Spleen (tissue), 11 donors: ENCODE measurements at regions not wholly inside any gene's neighbourhood (a gene's known extent, or its start where the extent isn't known, plus 50 kb on each side); places are given as distances from the start of the nearest gene placed in this dataset.

Source experiments
- DNase-seq: peaks from one replicate; pipeline ENCODE4 v3.0.0-alpha.2; 2020
- H3K27ac ChIP-seq, 8 donors: fragments of 200-600 bp; sonication (generic) in 7 of 8; 1 replicate in 4 of 8; 2 replicates in 4 of 8; pipeline versions ENCODE4 v1.5.0 to v1.8.0; 2016 to 2021; ENCODE audit warnings: inconsistent platforms in 4 of 8, mild to moderate bottlenecking in 4 of 8, moderate library complexity in 1 of 8
- H3K27me3 ChIP-seq, 7 donors: fragments of 200-600 bp; sonication (generic) in 6 of 7; replicated peaks in 1 of 7; 1 replicate in 4 of 7; 2 replicates in 3 of 7; pipeline versions ENCODE4 v1.5.0 to v1.8.0; 2016 to 2021; ENCODE audit warnings: inconsistent platforms in 3 of 7, mild to moderate bottlenecking in 1 of 7
- H3K36me3 ChIP-seq, 6 donors: fragments of 200-600 bp; sonication (generic) in 5 of 6; 1 replicate in 4 of 6; 2 replicates in 2 of 6; pipeline versions ENCODE4 v1.5.0 to v1.8.0; 2016 to 2021; ENCODE audit warnings: inconsistent platforms in 2 of 6
- H3K4me1 ChIP-seq, 6 donors: fragments of 200-600 bp; sonication (generic) in 5 of 6; 1 replicate in 3 of 6; 2 replicates in 3 of 6; pipeline versions ENCODE4 v1.5.0 to v1.8.0; 2016 to 2021; ENCODE audit warnings: inconsistent platforms in 3 of 6
- H3K4me3 ChIP-seq, 8 donors: fragments of 200-600 bp; sonication (generic) in 7 of 8; 1 replicate in 4 of 8; 2 replicates in 4 of 8; pipeline versions ENCODE4 v1.5.0 to v1.8.0; 2016 to 2021; ENCODE audit warnings: inconsistent platforms in 4 of 8, mild to moderate bottlenecking in 4 of 8, moderate library complexity in 2 of 8
- H3K9me3 ChIP-seq, 8 donors: fragments of 200-600 bp; sonication (generic) in 7 of 8; 1 replicate in 4 of 8; 2 replicates in 4 of 8; pipeline versions ENCODE4 v1.5.0 to v1.8.0; 2016 to 2021; ENCODE audit warnings: inconsistent platforms in 4 of 8
- POLR2A ChIP-seq, 3 donors: fragments of 450-650 bp; IDR thresholded peaks; one replicate each; pipeline ENCODE4 v1.5.1; 2017; ENCODE audit warnings: antibody characterized with exemption in 3 of 3, mild to moderate bottlenecking in 1 of 3
- POLR2AphosphoS5 ChIP-seq, 3 donors: sonication (generic); formaldehyde crosslinking; IDR thresholded peaks; one replicate each; pipeline ENCODE4 v1.5.1; 2017; ENCODE audit warnings: antibody characterized with exemption in 3 of 3
- WGBS, 5 donors: extraction: QIAGEN DNeasy Blood & Tissue Kit in 3 of 5; methylation state at CpG; one replicate each; pipeline versions ENCODE4 v1.1.5 to v1.1.7; 2013 to 2018; 5-methylcytosine and 5-hydroxymethylcytosine counted together
- intact Hi-C: fragments of 100-400 bp; cut with DNase I; formaldehyde crosslinking; loops from one replicate; pipeline ENCODE4 v1.15.0; 2023; ENCODE audit warnings: low total_unique reads
- TF ChIP-seq, protein P1 (sequence below), 11 experiments: fragments of 200-600 bp in 7 of 11; fragments of 450-650 bp in 4 of 11; sonication (generic) in 4 of 11; IDR thresholded peaks in 8 of 11; conservative IDR thresholded peaks in 3 of 11; 1 replicate in 7 of 11; 2 replicates in 4 of 11; pipeline versions ENCODE4 v1.4.0 to v1.8.0; 2016 to 2021; ENCODE audit warnings: antibody characterized with exemption in 11 of 11, inconsistent platforms in 4 of 11, mild to moderate bottlenecking in 1 of 11
- donor health status: healthy with polysubstance abuse.
- donor health status: DM: no; HTN: no; CAD: no; lungs with moderate emphysema.
- donor health status: DM: no; HTN: no; CAD: no.
- donor health status: Bipolar disorder and iron deficiency.
- donor health status: healthy.
- donor health status: DM: no; HTN: no; CAD: no.
- donor health status: DM: yes; HTN: yes; CAD: no.

DNA sequence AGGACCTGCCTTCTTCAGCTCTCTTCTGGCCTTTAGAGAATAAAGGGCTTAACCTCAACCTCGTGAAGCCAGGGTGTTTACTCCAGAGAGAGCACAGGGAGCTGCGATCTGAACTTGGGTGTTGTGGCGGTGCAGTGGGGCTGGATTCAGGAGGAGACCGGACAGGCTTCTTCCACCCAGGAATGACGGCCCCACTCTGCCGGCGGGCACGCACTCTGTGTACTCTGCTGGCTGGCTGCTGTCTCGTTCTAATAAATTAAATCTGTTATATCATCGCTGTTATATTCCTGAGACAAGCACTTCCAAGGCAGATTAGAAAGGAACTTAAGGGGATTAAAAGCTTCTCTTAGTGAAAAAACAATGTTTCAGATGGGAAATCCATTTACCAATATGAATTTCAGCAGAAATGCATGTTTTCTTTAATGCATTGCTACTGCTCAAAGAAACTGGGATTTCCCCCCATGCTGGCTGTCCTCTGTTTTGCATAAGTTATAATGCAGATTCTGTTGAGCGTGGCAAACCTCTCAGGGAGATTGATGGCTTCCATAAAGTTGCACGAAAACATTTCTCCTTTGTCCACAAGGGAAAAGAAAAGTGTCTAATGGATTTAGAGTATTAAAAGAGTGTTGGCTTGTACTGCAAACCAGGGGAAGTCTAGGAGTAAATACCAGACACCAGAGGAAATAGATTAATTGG, 168.6 kb upstream of the IRX3 start:
- TF ChIP-seq POLR2A (IDR thresholded peaks at IDR 0.05): no peak
- TF ChIP-seq POLR2AphosphoS5 (IDR thresholded peaks at IDR 0.05): no peak
- TF ChIP-seq, protein P1, sequence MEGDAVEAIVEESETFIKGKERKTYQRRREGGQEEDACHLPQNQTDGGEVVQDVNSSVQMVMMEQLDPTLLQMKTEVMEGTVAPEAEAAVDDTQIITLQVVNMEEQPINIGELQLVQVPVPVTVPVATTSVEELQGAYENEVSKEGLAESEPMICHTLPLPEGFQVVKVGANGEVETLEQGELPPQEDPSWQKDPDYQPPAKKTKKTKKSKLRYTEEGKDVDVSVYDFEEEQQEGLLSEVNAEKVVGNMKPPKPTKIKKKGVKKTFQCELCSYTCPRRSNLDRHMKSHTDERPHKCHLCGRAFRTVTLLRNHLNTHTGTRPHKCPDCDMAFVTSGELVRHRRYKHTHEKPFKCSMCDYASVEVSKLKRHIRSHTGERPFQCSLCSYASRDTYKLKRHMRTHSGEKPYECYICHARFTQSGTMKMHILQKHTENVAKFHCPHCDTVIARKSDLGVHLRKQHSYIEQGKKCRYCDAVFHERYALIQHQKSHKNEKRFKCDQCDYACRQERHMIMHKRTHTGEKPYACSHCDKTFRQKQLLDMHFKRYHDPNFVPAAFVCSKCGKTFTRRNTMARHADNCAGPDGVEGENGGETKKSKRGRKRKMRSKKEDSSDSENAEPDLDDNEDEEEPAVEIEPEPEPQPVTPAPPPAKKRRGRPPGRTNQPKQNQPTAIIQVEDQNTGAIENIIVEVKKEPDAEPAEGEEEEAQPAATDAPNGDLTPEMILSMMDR (IDR thresholded peaks at IDR 0.05 in 8 of 11, conservative IDR thresholded peaks at IDR 0.05 in 3 of 11): no peak
- Histone ChIP-seq H3K27me3 (peaks cover 0 to 8% (median 0%) of the 10 kb centered on the region in 7 donors), H3K9me3 (no peaks in the 10 kb centered on the region), H3K36me3 (no peaks in the 10 kb centered on the region), H3K27ac (no peak overlapping the region), H3K4me3 (no peak overlapping the region), H3K4me1 (no peaks in the 10 kb centered on the region)
- DNase-seq: no peak
- intact Hi-C loops: no loop called here
- WGBS, 5 donors: 55 to 75% (median 70%) methylated on average over 12 of the region's 12 CpGs

DNA sequence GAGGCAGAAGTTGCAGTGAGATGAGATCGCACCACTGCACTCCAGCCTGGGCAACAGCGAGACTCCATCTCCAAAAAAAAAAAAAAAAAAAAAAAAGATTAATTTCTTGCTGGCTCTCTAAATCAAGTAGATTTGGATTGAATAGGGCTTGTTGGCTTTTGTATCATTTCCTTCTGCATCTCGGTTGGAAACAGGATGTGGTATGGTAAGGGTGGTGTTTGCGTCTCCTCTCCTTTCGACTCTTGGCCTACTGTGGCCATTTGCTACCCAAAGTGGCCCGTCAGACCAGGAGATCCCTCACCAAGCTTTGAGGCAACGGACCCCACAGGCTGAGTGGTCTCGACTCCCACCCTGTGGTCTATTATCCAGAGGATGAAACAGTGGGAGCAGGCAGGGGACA, 168.0 kb upstream of the IRX3 start:
- no peak overlapping the region for H3K4me3 ChIP-seq
- no peak for DNase-seq
- 48 to 61% (median 57%) methylated on average over 8 of the region's 8 CpGs for WGBS, 5 donors
- H3K27ac ChIP-seq: no peak overlapping the region
- intact Hi-C loops: no loop called here
- H3K36me3 ChIP-seq: no peaks in the 10 kb centered on the region
- no peaks in the 10 kb centered on the region for H3K9me3 ChIP-seq
- H3K27me3 ChIP-seq: peaks cover 0 to 14% (median 0%) of the 10 kb centered on the region in 7 donors
- TF ChIP-seq, protein P1 (IDR thresholded peaks at IDR 0.05 in 8 of 11, conservative IDR thresholded peaks at IDR 0.05 in 3 of 11): no peak
- TF ChIP-seq POLR2A (IDR thresholded peaks at IDR 0.05) (no peak), POLR2AphosphoS5 (IDR thresholded peaks at IDR 0.05) (no peak)
- no peaks in the 10 kb centered on the region for H3K4me1 ChIP-seq

DNA sequence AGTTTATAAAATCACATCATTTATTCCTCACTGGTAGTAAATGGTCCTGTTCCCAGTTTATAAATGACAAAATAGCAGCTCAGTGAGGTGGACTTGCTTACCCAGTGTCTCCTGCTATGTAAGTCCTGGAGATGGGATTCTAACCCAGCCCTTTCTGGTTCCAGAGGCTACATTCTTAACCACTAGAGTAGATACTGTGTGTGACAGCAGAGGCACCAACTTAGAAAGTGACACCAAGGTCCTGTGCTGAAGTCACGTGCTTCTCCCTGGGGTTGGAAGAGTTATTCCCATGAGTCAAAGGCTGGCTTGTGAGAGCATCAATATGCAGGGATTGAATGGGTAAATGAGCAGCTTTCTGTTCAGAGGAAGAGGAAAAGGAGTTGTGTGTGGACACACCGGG, 167.3 kb upstream of the IRX3 start:
- TF ChIP-seq POLR2A (IDR thresholded peaks at IDR 0.05): no peak
- no peak for TF ChIP-seq POLR2AphosphoS5 (IDR thresholded peaks at IDR 0.05)
- TF ChIP-seq, protein P1 (IDR thresholded peaks at IDR 0.05 in 8 of 11, conservative IDR thresholded peaks at IDR 0.05 in 3 of 11): no peak
- Histone ChIP-seq H3K36me3 (no peaks in the 10 kb centered on the region), H3K27ac (no peak overlapping the region), H3K9me3 (no peaks in the 10 kb centered on the region), H3K4me1 (no peaks in the 10 kb centered on the region), H3K4me3 (no peak overlapping the region), H3K27me3 (peaks cover 0 to 16% (median 0%) of the 10 kb centered on the region in 7 donors)
- DNase-seq: no peak
- intact Hi-C loops: no loop called here
- 85 to 94% (median 89%) methylated on average over 2 of the region's 2 CpGs for WGBS, 5 donors

DNA sequence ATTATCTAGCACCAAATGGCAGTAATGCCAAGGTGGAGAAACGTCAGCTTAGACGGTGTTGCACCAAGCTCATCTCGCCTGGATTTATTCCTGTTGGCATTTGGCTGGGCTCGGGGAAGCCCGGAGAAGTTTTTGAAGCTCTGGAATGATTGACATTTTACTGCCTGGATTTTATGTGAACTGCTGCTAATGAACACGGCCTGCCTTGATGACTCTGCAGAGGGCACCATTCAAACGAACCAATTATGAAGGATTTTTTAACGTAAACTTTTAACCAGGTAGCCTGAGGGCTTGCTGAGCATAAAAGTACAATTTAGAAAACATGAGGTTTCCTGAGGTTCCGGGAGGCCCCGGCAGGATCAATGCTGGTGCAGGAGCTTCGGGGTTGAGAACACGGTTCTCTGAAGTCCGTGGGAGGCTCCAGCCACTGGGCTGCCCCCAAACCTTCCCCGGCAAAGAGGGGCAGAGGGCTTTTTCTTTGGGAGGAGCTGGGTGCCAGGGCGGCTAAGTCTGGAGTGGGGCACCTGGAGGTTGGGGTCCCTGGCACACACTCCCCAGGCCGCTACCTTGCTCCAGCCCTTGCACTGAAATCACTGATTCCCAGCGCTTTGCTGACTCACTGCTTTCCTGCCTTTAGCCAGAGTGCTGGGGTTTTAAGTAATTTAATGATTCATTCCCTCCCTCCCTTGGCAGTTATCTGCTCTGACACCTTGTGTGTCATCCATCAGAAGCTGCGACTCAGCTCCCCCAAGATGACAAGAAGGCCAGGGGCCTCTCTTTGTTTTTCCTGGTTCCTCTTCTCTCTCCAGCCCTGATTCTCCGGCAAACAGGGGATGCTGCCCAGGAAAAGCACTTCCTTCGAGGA, 161.2 kb upstream of the IRX3 start:
- no peak for DNase-seq
- H3K36me3 ChIP-seq: no peaks in the 10 kb centered on the region
- intact Hi-C loops: no loop called here
- no peaks in the 10 kb centered on the region for H3K4me1 ChIP-seq
- H3K27me3 ChIP-seq: peaks cover 0 to 27% (median 0%) of the 10 kb centered on the region in 7 donors
- WGBS, 5 donors: 50 to 60% (median 58%) methylated on average over 19 to 20 of the region's 20 CpGs
- H3K4me3 ChIP-seq: no peak overlapping the region
- no peaks in the 10 kb centered on the region for H3K9me3 ChIP-seq
- TF ChIP-seq POLR2AphosphoS5 (IDR thresholded peaks at IDR 0.05): no peak
- TF ChIP-seq, protein P1 (IDR thresholded peaks at IDR 0.05 in 8 of 11, conservative IDR thresholded peaks at IDR 0.05 in 3 of 11): no peak
- no peak overlapping the region for H3K27ac ChIP-seq
